ENCODE measurements at regions not wholly inside any gene's neighbourhood (a gene's known extent, or its start where the extent isn't known, plus 50 kb on each side); places are given as distances from the start of the nearest gene placed in this dataset.

DNA sequence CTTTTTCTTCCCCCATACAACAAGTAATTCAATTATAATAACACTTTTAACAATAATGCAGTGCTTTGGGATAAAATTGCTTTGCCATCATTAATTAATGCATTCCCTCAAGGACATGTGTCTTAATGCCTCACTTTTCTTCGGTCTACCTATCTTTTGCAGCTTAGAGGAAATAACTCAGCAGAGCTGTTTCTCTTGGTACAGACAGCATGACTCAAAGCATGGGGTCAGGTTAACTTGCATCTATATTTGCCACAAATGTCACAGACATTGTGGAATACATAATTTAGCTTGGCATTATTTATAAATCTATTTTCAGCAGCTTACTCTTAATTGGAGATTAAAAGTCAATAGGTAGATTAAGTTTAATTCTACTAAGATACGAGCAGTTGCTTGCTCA lies 376.1 kb upstream of the CNTNAP5 start:
- Histone ChIP-seq H3K9ac (ENCODE audit: low read length in 3 of 3) (no peak overlapping the region), H3K4me3 (ENCODE audit: low read length in 3 of 3) (no peak overlapping the region), H3K36me3 (ENCODE audit: control insufficient read depth in 2 of 3, insufficient read depth in 3 of 3, low read length in 3 of 3) (no peaks in the 10 kb centered on the region), H3K9me3 (ENCODE audit: control insufficient read depth in 2 of 3, insufficient read depth in 1 of 3, low read length in 3 of 3) (no peaks in the 10 kb centered on the region), H3K27me3 (ENCODE audit: control insufficient read depth, insufficient read depth, low read length) (no peaks in the 10 kb centered on the region), H3K4me1 (ENCODE audit: control insufficient read depth in 2 of 3, insufficient read depth in 2 of 3, low read depth in 1 of 3, low read length in 3 of 3) (no peaks in the 10 kb centered on the region), H3K27ac (ENCODE audit: low read depth in 2 of 2, low read length in 2 of 2) (no peak overlapping the region)
- intact Hi-C loops (cut with DNase I): no loop called here
- FAIRE-seq (no peak), DNase-seq (no peak)
- TF ChIP-seq, protein P1, sequence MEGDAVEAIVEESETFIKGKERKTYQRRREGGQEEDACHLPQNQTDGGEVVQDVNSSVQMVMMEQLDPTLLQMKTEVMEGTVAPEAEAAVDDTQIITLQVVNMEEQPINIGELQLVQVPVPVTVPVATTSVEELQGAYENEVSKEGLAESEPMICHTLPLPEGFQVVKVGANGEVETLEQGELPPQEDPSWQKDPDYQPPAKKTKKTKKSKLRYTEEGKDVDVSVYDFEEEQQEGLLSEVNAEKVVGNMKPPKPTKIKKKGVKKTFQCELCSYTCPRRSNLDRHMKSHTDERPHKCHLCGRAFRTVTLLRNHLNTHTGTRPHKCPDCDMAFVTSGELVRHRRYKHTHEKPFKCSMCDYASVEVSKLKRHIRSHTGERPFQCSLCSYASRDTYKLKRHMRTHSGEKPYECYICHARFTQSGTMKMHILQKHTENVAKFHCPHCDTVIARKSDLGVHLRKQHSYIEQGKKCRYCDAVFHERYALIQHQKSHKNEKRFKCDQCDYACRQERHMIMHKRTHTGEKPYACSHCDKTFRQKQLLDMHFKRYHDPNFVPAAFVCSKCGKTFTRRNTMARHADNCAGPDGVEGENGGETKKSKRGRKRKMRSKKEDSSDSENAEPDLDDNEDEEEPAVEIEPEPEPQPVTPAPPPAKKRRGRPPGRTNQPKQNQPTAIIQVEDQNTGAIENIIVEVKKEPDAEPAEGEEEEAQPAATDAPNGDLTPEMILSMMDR (IDR thresholded peaks at IDR 0.05; ENCODE audit: borderline replicate concordance, extremely low read depth, insufficient read depth): no peak

DNA sequence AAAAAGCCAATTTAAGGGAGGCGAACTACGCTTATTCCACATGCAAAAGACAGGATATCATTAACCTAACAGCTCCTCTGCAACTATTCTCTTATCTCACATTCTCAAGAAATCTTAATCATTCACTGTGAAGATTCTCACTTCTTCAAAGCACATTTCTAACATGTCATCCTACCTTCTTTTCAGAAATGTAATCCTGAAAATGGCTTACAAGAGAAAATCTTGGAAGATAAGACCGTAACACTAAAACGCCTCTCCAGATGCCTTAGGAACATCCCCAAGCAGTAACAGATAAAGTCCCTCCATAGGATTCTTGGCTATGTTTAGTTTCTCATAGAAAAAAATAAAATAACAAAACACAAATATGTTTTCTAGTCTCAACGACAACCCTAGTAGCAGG lies 373.9 kb upstream of the CNTNAP5 start:
- Histone ChIP-seq H3K27ac (ENCODE audit: low read depth in 2 of 2, low read length in 2 of 2) (no peak overlapping the region), H3K4me3 (ENCODE audit: low read length in 3 of 3) (no peak overlapping the region), H3K36me3 (ENCODE audit: control insufficient read depth in 2 of 3, insufficient read depth in 3 of 3, low read length in 3 of 3) (no peaks in the 10 kb centered on the region), H3K9ac (ENCODE audit: low read length in 3 of 3) (no peak overlapping the region), H3K9me3 (ENCODE audit: control insufficient read depth in 2 of 3, insufficient read depth in 1 of 3, low read length in 3 of 3) (no peaks in the 10 kb centered on the region), H3K27me3 (ENCODE audit: control insufficient read depth, insufficient read depth, low read length) (no peaks in the 10 kb centered on the region), H3K4me1 (ENCODE audit: control insufficient read depth in 2 of 3, insufficient read depth in 2 of 3, low read depth in 1 of 3, low read length in 3 of 3) (no peaks in the 10 kb centered on the region)
- TF ChIP-seq, protein P1 (IDR thresholded peaks at IDR 0.05; ENCODE audit: borderline replicate concordance, extremely low read depth, insufficient read depth): no peak
- FAIRE-seq: no peak
- no peak for DNase-seq
- intact Hi-C loops (cut with DNase I): no loop called here

DNA sequence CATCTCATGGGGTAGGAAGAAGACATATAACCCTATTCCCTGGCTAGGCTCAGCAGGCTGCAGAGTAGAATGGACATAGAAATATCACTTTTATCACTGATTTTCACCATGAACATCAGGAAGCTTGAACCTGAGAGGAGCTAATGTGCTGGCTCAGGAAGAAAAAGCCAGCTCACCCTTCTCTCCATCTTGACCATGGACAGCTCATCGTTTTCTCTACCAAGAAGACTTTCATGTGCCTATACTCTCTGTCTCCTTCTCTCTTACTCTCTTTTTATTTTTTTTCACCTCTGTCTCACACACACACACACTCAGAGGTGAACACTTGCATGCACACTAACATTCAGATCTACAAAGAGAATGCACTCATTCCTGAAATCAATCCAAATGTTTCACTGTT lies 372.8 kb upstream of the CNTNAP5 start:
- DNase-seq (no peak), FAIRE-seq (no peak)
- Histone ChIP-seq H3K36me3 (ENCODE audit: control insufficient read depth in 2 of 3, insufficient read depth in 3 of 3, low read length in 3 of 3) (no peaks in the 10 kb centered on the region), H3K9me3 (ENCODE audit: control insufficient read depth in 2 of 3, insufficient read depth in 1 of 3, low read length in 3 of 3) (no peaks in the 10 kb centered on the region), H3K9ac (ENCODE audit: low read length in 3 of 3) (no peak overlapping the region), H3K27ac (ENCODE audit: low read depth in 2 of 2, low read length in 2 of 2) (no peak overlapping the region), H3K4me3 (ENCODE audit: low read length in 3 of 3) (no peak overlapping the region), H3K4me1 (ENCODE audit: control insufficient read depth in 2 of 3, insufficient read depth in 2 of 3, low read depth in 1 of 3, low read length in 3 of 3) (no peaks in the 10 kb centered on the region), H3K27me3 (ENCODE audit: control insufficient read depth, insufficient read depth, low read length) (no peaks in the 10 kb centered on the region)
- TF ChIP-seq, protein P1 (IDR thresholded peaks at IDR 0.05; ENCODE audit: borderline replicate concordance, extremely low read depth, insufficient read depth): no peak
- intact Hi-C loops (cut with DNase I): no loop called here

DNA sequence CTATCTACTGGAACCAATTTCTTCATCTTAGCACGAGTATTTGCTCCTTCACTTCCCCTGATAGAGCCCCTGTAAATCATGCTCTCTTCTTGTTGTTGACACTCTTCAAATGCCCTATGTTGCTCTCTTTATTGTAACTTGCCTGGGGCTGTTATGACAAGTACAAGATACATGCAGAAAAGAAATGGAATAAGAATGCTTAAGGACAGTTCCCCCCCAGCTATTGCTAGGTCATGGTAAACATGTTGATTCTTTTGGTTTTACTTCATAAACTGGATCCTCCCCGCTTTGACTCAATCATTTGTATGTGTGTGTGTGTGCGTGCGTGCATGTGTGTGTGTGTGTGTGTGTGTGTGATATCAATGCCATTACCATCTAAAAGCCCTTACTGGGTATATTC lies 368.5 kb upstream of the CNTNAP5 start:
- no peaks in the 10 kb centered on the region for H3K36me3 ChIP-seq (ENCODE audit: control insufficient read depth in 2 of 3, insufficient read depth in 3 of 3, low read length in 3 of 3)
- peaks cover 0 to 6% (median 0%) of the 10 kb centered on the region in 3 donors for H3K9me3 ChIP-seq (ENCODE audit: control insufficient read depth in 2 of 3, insufficient read depth in 1 of 3, low read length in 3 of 3)
- H3K4me3 ChIP-seq (ENCODE audit: low read length in 3 of 3): no peak overlapping the region
- no peak for FAIRE-seq
- no peaks in the 10 kb centered on the region for H3K4me1 ChIP-seq (ENCODE audit: control insufficient read depth in 2 of 3, insufficient read depth in 2 of 3, low read depth in 1 of 3, low read length in 3 of 3)
- no peak overlapping the region for H3K27ac ChIP-seq (ENCODE audit: low read depth in 2 of 2, low read length in 2 of 2)
- DNase-seq: no peak
- H3K27me3 ChIP-seq (ENCODE audit: control insufficient read depth, insufficient read depth, low read length): no peaks in the 10 kb centered on the region
- H3K9ac ChIP-seq (ENCODE audit: low read length in 3 of 3): no peak overlapping the region
- TF ChIP-seq, protein P1 (IDR thresholded peaks at IDR 0.05; ENCODE audit: borderline replicate concordance, extremely low read depth, insufficient read depth): no peak
- intact Hi-C loops (cut with DNase I): no loop called here
